ENCODE measurements at regions not wholly inside any gene's neighbourhood (a gene's known extent, or its start where the extent isn't known, plus 50 kb on each side); places are given as distances from the start of the nearest gene placed in this dataset.

DNA sequence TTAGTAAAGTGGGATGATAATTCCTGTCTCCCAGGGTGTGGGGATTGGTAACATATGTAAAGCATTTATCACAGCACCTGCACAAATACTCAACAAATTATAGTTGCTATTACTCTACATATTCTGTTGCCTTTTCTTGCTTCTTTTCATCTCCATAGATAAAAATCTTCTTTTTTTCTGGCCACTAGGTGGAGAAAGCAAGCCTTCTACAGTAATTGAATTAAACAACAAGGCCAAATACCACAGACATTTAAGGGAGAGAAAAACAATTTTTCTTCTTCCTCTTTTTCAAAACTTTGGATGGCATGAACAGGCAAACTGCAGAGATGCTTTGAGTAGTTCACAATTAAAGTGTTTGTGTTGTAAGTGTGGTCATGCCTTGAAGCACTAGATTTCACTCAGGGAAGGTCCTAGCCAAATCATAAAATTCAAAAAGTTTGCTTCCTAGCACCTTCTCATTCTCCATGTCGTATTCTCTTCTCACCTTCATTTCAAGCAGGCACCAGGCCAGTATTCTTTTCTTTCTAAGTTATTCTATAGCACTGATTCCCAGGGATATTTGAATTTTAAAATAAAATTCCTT is 493.4 kb upstream of the TGFBR2 start:
- peak; percentile 17 to 56 (median 24) for DNase-seq (ENCODE audit: extremely low read depth in 1 of 11, low read depth in 9 of 11, low spot score in 4 of 11)

DNA sequence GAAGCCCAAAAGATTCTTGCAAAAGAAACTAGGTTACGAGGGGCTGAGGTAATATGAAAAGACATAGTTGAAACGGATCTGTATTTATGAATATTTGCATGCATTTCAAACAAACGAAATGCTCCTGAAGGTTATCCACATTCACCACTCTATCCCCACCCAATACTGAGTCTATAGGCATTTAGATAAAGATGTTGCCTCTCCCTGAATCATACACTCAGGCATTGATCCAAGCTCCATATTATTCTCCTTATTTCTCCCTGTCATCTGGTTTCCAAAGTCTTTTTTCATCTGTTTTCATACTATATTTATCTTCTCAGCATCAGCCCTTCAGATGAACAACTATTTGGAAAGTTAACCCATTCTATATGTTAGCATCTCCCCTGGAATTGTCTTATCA is 492.5 kb upstream of the TGFBR2 start:
- no peak for DNase-seq (ENCODE audit: extremely low read depth in 1 of 11, low read depth in 9 of 11, low spot score in 4 of 11)

DNA sequence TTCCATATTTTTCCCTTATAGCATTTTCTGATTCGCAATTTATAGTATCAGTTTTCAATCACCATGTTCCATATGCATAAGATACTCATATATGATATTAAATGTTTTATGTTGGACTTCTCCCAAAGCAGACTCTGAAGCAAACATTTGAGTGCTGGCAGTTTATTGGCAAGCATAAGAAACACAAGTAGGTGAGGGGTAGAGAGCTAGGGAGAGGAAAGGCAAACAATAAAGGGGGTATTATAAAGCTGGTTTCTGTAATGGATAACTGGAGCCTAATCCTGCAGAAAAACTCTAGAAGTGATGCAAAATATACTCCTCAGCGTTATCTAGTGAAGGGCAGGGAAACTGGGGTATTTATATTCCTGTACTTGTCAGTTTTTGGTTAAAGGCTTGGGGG is 491.5 kb upstream of the TGFBR2 start:
- DNase-seq (ENCODE audit: extremely low read depth in 1 of 11, low read depth in 9 of 11, low spot score in 4 of 11) = no peak

DNA sequence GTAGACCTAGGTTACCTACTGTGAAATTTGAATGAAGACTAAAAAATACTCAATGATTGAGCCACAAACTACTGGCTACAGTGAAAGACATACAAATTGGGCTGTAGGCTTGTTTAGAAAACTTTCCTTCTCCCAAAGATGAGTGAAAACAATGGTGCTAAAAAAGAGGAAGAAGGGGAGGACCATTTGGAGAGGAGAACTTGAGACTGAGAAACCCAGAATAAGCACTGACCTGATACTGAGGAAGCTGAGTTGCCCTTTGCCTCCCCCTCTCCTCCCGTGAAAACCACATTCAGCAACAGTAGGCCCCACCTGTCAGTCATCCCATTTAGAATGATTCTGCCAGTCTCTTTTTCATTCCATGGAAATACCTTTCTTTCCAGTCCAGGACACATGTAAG is 484.0 kb upstream of the TGFBR2 start:
- DNase-seq (ENCODE audit: extremely low read depth in 1 of 11, low read depth in 9 of 11, low spot score in 4 of 11) = no peak

DNA sequence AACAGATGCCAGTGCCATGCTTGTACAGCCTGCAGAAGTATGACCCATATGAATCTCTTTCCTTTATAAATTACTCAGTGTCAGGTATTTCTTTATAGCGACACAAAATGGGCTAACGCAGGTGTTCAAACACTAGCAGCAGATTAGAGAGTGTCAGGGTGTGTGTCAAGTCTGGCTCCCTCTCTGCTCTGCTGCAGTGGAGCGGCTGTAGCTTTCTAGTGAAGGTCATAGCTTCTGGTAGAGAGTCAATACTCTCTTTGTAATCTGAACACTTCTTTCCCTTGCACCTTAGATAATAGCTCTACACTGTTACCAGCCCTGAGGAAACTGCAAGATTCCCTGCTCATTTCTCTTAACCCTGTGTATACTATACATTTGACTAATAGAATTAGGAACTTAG is 483.2 kb upstream of the TGFBR2 start:
- DNase-seq (ENCODE audit: extremely low read depth in 1 of 11, low read depth in 9 of 11, low spot score in 4 of 11) = no peak

DNA sequence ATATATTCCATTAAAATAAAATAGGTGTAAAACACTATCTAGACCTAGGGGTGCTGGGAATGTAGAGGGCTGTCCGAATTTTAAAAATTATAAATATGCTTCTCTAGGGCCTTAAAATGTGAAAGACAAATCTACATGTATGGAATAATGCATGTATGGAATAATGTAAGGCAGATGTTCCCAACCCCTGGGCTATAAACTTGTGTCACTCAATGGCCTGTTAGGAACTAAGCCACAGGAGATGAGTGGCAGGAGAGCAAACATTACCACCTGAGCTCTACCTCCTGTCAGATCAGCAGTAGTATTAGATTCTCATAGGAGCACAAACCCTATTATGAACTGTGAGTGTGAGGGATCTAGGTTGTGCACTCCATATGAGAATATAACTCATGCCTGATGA is 482.6 kb upstream of the TGFBR2 start:
- DNase-seq (ENCODE audit: extremely low read depth in 1 of 11, low read depth in 9 of 11, low spot score in 4 of 11) = no peak

DNA sequence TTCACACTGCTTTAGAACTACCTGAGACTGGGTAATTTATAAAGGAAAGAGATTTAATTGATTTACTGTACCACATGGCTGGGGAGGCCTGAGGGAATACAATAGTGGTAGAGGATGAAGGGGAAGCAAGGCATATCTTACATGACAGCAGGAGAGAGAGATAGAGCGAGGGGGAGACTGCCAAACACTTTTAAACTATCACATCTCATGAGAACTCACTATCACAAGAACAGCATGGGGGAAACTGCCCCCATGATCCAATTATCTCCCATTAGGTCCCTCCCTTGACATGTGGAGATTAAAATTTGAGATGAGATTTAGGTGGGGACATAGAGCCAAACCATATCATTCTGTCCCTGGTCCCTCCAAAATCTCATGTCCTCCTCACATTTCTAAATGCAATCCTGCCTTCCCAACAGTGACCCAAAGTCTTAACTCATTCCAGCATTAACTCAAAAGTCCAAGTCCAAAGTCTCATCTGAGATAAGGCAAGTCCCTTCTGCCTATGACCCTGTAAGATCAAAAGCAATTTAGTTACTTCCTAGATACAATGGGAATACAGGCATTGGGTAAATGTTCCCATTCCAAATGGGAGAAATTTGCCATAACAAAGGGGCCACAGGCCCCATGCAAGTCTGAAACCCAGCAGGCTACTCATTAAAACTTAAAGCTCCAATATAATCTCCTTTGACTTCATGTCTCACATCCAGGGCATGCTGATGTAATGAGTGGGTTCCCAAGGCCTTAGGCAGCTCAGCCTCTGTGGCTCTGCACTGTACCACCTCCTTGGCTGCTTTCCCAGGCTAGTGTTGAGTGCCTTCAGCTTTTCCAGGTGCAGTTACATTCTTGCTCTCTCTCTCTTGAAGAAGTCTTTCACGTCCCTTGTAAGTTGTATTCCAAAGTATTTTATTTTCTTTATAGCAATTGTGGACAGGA is 481.7 kb upstream of the TGFBR2 start:
- no peak for DNase-seq (ENCODE audit: extremely low read depth in 1 of 11, low read depth in 9 of 11, low spot score in 4 of 11)

DNA sequence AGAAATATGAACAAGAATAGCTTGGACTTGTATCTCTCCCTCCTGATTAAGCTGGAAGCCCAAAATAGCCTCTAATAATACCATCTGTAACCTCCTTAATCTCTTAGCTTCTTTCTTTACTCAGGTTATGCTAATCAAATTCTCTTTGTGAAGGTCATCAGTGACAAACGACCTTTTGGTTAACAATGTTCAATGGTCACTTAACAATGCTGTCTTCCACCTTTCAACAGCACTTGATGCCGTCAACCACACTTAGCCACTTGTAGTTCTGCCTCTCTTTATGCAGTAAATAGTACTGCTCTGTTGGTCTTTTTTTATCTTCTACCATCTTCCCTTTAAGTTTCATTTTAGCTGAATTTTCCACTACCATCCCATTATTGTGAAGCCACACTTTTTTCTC is 476.6 kb upstream of the TGFBR2 start:
- no peak for DNase-seq (ENCODE audit: extremely low read depth in 1 of 11, low read depth in 9 of 11, low spot score in 4 of 11)

DNA sequence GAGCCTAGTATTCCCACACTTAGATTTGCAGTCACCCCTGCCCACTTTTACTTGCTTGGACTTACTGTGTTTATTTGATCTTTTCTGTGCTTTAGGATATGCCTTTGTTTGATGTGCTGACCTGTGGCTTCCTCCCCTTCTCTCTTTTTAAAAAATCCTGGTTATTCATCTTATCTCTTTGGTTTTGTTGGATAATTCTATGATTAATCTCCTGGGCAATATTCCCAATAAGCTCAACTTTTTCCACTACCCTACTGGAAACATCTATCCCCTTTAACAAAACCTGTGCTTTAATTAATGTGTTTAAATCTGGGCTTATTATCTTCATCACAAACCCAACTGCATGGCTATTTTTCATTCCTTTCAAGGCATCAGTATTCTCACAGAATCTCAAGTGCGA is 476.0 kb upstream of the TGFBR2 start:
- no peak for DNase-seq (ENCODE audit: extremely low read depth in 1 of 11, low read depth in 9 of 11, low spot score in 4 of 11)

DNA sequence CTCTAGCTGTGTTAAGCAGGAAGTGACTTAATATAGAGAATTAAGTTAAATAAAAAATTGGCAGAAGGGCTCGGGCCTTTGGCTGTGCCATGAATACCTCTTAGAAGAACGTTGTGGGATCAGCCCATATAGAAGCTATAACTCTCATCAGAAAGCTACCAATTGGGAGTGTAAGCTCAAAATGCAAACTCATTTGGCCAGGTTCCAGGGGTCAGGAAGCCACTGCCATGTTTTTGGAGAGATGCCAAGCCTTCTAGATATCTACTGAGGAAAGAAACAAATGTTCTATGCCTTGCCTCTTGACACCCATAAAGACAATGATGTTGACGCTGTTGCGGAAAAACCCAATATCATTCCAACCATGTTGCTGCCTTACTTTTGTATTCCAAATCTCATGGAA is 475.2 kb upstream of the TGFBR2 start:
- DNase-seq (ENCODE audit: extremely low read depth in 1 of 11, low read depth in 9 of 11, low spot score in 4 of 11) = no peak

DNA sequence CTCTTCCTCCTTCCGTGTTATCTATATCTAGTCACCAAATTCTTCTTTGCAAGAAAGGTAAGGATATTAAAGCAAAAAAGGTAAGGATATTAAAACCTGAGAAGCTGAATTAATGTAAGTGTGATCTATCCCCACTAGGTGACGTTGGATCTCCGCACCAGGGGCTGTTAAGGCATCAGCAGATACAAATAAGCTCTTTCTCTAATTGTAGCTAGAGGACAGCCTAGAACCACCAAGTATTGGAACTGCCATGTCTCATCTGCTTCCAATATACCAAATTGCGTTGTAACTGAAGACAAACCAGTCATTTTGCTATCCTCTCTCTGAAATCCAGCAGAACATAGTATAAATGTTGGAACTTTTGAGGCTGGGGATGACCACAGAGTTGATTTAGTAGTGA is 471.2 kb upstream of the TGFBR2 start:
- DNase-seq (ENCODE audit: extremely low read depth in 1 of 11, low read depth in 9 of 11, low spot score in 4 of 11) = no peak

DNA sequence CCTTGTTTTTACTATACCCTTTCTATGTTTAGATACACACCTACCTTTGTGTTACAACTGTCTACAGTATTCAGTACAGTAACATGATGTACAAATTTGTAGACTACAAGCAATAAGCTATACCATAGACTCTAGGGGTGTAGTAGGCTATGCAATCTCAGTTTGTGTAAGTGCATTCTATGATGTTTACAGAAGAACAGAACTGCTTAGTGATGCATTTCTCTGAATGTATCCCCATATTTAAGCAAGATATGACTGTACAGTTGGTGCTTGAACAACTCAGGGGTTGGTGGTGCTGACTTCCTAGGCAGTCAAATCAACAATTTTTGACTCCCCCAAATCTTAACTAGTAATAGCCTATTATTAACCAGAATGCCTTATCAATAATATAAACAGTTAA is 467.1 kb upstream of the TGFBR2 start:
- no peak for DNase-seq (ENCODE audit: extremely low read depth in 1 of 11, low read depth in 9 of 11, low spot score in 4 of 11)

DNA sequence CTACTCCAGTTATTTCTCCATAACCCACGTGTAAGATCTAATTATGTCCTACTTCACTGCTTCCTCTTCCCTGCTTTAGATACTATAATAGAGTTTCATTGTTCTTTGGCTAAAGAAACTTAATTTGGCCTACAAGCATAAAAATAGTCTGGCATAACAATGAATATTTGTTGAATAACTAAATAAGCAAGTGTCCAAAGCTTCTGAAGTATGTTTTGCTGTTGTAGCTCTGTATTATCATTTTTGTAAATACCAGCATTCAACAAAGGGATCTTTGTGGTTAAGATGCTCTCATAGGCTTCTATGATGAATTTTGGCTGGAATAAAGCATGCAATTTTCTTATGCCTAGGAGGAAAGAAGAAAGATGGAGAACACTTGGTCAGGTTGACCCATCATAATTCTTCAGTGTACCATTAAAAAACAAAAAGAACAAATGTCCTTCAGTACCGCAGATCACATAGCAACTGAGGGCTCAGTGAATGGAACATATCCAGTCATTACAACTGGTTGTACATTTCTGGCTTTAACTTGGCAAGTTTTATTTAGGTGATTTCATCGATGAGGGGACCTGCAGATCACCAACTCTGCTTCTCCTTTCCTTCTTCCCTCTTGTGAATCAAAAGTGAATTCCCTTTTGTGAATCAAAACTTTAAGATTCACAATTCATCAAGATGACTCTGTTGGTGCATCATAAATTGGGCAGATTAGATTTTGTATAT is 465.9 kb upstream of the TGFBR2 start:
- DNase-seq (ENCODE audit: extremely low read depth in 1 of 11, low read depth in 9 of 11, low spot score in 4 of 11) = no peak

DNA sequence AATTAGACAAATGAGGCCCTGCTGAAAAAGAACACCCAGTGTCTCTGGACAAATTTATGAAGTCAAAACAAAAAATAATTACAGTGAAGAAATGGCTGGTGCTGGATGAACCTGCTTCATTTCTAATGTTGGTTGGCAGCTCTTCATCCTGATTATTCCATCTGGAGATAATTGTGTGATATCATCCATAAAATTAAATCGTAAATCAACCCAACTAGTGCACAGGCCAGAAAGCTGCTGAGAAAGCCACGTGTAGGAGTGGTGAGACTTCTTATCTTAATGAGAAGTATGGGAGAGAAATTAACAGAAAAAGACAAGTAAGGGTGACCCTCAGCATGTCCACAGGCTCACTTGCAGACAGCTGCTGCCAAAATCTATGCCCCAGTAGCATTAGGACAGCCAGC is 465.2 kb upstream of the TGFBR2 start:
- DNase-seq (ENCODE audit: extremely low read depth in 1 of 11, low read depth in 9 of 11, low spot score in 4 of 11) = peak in 1 of 11 donors; percentile 10

DNA sequence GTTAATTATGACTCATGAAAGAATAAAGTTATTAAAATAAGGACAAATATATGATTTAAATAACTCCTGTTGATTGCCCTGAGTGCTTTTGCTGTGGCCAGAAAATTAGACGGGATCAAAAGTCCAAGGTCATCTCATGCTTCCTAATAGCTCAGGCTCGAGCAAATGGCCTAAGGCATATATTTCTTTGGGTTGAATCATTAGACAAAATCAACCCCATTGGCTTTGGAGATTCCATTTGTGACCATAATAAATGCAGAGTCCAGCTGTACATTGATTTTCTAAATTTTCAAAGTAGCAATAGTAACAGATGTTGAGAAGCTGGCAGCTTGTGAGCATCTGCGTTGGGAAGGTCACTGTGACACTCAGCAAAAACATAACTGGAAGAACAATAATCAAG is 464.5 kb upstream of the TGFBR2 start:
- DNase-seq (ENCODE audit: extremely low read depth in 1 of 11, low read depth in 9 of 11, low spot score in 4 of 11) = peak in 1 of 11 donors; percentile 9

DNA sequence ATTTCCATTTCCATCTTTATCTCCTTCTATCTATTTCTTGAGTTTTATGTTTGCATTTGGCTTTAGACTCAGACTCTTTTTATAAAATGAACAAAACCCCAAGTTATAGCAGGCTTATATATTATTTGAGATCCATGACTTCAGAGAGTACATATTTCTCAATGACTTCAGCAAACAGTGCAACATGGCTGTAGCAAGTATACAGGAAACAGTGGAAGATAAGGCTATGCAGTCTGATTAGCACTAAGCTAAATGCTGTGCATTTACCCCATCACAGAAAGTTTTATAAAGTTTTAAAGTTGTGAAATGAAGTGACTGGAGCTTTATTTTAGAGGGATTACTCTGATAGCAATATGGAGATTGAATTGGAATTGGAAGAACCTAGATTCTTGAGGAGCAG is 463.5 kb upstream of the TGFBR2 start:
- no peak for DNase-seq (ENCODE audit: extremely low read depth in 1 of 11, low read depth in 9 of 11, low spot score in 4 of 11)

DNA sequence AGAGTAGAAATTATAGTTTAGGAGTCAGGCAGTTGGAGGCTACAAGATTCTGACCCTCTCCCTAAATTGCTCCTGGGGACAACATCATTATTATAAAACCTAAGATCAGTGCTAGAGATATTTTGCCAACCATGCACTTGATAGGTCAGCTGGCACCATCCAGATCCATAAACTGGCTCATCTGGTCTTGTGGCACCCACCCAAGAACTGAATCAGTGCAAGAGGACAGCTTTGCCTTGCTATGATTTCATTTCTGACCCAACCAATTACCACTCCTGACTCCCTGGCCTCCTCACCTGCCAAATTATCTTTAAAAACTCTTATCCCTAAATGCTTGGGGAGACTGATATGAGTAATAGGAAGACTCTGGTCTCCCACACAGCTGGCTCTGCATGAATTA is 461.1 kb upstream of the TGFBR2 start:
- no peak for DNase-seq (ENCODE audit: extremely low read depth in 1 of 11, low read depth in 9 of 11, low spot score in 4 of 11)

DNA sequence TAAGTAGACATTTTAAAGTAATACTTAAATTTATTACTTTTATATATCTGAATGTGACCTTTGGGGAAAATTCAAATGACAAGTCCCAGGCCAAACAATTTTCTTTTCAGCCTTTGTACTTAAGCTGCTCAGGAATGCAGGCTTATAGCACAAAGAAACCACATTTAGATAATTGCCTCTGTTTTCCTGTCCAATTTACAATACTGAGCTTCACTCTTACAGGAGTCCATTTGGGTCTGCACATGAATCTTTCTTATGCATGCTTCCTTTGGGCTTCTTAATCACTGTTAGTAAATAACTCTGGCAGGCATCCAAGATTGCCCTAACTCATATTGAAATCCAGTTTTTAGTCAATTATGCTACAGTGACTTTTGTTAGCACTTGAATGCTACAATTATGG is 459.4 kb upstream of the TGFBR2 start:
- DNase-seq (ENCODE audit: extremely low read depth in 1 of 11, low read depth in 9 of 11, low spot score in 4 of 11) = no peak

DNA sequence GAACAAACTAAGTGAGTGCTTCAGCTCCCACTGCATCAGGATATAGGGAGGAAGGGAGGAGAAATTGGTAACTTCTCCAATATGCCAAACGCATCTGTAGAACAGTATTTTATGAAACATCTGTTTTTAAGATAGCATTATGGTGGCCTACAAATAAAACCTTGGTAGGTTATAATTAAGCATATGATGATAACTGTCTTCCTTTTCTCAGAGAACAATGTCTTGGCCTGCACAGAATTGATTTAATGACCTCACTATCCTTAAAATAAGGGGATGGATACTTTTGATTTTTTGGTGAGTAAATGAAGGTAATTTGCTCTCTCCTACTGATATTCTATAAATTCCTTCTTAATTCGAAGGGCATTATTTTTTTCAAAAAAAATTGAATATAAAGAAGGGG is 451.5 kb upstream of the TGFBR2 start:
- no peak for DNase-seq (ENCODE audit: extremely low read depth in 1 of 11, low read depth in 9 of 11, low spot score in 4 of 11)

DNA sequence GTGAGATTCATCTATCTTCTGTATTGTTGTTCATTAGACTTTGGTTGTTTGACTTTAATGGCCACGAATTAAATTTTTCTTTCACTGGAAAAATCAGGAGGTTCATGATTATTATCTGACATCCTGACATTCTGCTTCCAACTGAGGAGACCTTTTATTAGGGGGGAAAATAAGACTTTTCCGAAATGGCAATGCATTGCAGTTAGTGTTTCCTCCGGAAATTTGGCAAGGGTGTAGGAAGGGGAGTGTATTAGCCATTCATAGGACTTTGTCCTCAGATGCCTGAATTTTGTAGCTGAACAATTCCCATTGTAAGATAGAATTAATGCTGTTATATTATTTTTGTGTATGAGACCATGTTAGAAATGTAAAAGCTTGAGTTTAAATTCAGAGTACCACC is 450.6 kb upstream of the TGFBR2 start:
- no peak for DNase-seq (ENCODE audit: extremely low read depth in 1 of 11, low read depth in 9 of 11, low spot score in 4 of 11)
